HAP-1 (cell line): ENCODE measurements at regions not wholly inside any gene's neighbourhood (a gene's known extent, or its start where the extent isn't known, plus 50 kb on each side); places are given as distances from the start of the nearest gene placed in this dataset.

Source experiments
- DNase-seq, 2 experiments: peaks; one replicate each; pipeline ENCODE4 v3.0.0-alpha.2; 2016 to 2020; ENCODE audit warnings: low spot score in 2 of 2
- H3K27me3 ChIP-seq: fragments of 250-450 bp; sonication (Bioruptor Pico); 2 replicates; pipeline ENCODE4 v1.5.1; 2020; ENCODE audit warnings: low read depth, mild to moderate bottlenecking, moderate library complexity
- H3K36me3 ChIP-seq: fragments of 250-450 bp; sonication (Bioruptor Pico); replicated peaks from 2 replicates; pipeline ENCODE4 v1.5.1; 2020; ENCODE audit warnings: mild to moderate bottlenecking
- H3K4me1 ChIP-seq: fragments of 250-450 bp; sonication (Bioruptor Pico); 2 replicates; pipeline ENCODE4 v1.5.1; 2020; ENCODE audit warnings: mild to moderate bottlenecking
- H3K4me3 ChIP-seq: fragments of 250-450 bp; sonication (Bioruptor Pico); 2 replicates; pipeline ENCODE4 v1.5.1; 2020; ENCODE audit warnings: mild to moderate bottlenecking, moderate library complexity
- H3K9me3 ChIP-seq: fragments of 250-450 bp; sonication (Bioruptor Pico); 2 replicates; pipeline ENCODE4 v1.5.1; 2020; ENCODE audit warnings: mild to moderate bottlenecking, moderate library complexity
- in situ Hi-C: fragments of 300-500 bp; cut with MboI; formaldehyde crosslinking; loops from 3 replicates; pipeline ENCODE4 v1.14.3; 2020; ENCODE audit warnings: low sequenced_read_pairs, inconsistent platforms, mixed read lengths

- Histone ChIP-seq H3K27me3 (no peaks in the 10 kb centered on the region), H3K4me3 (no peak overlapping the region), H3K36me3 (no peaks in the 10 kb centered on the region), H3K4me1 (no peaks in the 10 kb centered on the region), H3K9me3 (no peaks in the 10 kb centered on the region)
- no peak for DNase-seq
- in situ Hi-C loops: no loop called here
Observed at GRCh38 chr16:27677263-27677662, 127.3 kb downstream of the KATNIP start.

- Histone ChIP-seq H3K4me1 (no peaks in the 10 kb centered on the region), H3K9me3 (no peaks in the 10 kb centered on the region), H3K36me3 (no peaks in the 10 kb centered on the region), H3K4me3 (no peak overlapping the region), H3K27me3 (no peaks in the 10 kb centered on the region)
- no peak for DNase-seq
- in situ Hi-C loops: no loop called here
Observed at GRCh38 chr16:27678955-27679354, 129.0 kb downstream of the KATNIP start.

DNA sequence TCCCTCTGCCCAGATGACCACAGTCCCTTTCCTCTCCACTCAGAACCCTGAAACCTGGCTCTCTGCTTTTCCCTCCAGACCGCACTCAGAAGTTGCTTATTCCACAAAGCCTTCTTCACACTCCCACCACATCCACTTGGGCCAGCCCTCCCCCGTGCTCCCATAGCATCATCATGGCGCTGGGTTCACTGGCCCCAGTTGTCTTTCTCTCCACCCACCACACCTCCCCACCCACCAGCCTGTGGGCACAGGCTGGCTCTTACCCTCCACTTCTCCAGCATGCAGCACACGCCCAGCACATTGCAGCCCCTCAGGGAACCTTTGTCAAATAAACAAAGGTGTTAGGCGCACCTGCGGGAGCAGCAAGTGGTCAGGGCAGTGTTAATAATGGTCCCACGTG, 130.0 kb downstream of the KATNIP start:
- H3K36me3 ChIP-seq: no peaks in the 10 kb centered on the region
- H3K4me3 ChIP-seq: no peak overlapping the region
- no peaks in the 10 kb centered on the region for H3K9me3 ChIP-seq
- no peaks in the 10 kb centered on the region for H3K4me1 ChIP-seq
- in situ Hi-C loops: no loop called here
- DNase-seq: no peak
- no peaks in the 10 kb centered on the region for H3K27me3 ChIP-seq

DNA sequence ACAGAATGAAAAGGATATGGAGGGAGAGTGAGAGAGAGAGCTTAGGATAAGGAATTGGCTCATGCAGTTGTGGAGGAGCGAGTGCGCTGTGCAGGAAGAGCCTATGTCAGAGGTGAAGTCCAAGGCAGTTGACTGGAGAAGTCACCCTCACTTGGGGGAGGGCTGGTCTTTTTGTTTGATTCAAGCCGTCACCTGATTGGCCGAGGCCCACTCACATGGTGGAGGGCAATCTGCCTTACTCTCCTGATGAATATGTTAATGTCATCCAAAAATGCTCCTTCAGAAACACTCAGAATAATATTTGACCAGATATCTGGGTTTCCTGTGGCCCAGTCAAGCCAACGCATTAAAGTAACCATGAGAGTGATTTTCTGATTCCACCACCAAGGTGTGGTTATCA, 131.7 kb downstream of the KATNIP start:
- Histone ChIP-seq H3K27me3 (no peaks in the 10 kb centered on the region), H3K4me3 (no peak overlapping the region), H3K36me3 (no peaks in the 10 kb centered on the region), H3K9me3 (no peaks in the 10 kb centered on the region), H3K4me1 (no peaks in the 10 kb centered on the region)
- no peak for DNase-seq
- in situ Hi-C loops: no loop called here

DNA sequence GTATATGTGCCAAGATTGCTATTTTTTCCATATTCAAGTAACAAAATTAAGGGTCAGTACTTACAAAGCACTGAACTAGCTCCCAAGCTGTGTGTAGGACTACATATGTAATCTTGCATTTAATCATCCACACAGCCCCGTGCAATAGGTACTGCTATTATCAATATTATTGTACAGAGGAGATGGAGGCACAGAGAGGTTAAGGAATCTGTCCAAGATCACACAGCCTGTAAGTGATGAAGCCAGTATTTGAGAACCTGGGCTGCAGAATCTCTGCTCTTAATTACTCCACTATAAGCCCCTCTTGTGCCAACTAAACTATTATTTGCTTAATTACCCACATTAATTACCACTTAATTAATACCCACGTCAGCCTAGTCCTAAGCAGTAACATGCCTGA, 134.1 kb downstream of the KATNIP start:
- DNase-seq: no peak
- H3K4me1 ChIP-seq: no peaks in the 10 kb centered on the region
- in situ Hi-C loops: no loop called here

DNA sequence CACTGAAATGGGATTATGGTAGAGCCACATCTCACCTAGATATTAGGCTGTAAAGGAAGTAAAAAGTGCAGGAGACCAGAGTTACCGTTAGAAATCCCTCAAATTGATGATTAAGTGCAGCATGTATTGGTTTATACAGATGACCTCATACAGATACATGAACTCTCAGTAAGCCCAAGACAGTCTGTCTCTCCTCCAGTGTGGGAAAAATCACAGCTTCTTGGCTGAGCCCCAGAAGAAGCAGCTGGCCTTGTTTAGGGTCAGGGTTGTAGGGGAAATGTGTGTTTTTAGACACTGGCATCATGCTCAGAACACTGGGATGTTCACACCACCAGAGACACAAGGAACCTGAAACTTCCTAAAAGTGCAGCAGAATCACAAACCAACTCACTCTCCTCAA, 135.9 kb downstream of the KATNIP start:
- Histone ChIP-seq H3K27me3 (no peaks in the 10 kb centered on the region), H3K36me3 (no peaks in the 10 kb centered on the region), H3K4me1 (no peaks in the 10 kb centered on the region), H3K4me3 (no peak overlapping the region), H3K9me3 (no peaks in the 10 kb centered on the region)
- DNase-seq: no peak
- in situ Hi-C loops: no loop called here

More for the DNA sequence above, 134.1 kb downstream of the KATNIP start:
- Histone ChIP-seq H3K9me3 (no peaks in the 10 kb centered on the region), H3K4me3 (no peak overlapping the region), H3K27me3 (no peaks in the 10 kb centered on the region), H3K36me3 (no peaks in the 10 kb centered on the region)

DNA sequence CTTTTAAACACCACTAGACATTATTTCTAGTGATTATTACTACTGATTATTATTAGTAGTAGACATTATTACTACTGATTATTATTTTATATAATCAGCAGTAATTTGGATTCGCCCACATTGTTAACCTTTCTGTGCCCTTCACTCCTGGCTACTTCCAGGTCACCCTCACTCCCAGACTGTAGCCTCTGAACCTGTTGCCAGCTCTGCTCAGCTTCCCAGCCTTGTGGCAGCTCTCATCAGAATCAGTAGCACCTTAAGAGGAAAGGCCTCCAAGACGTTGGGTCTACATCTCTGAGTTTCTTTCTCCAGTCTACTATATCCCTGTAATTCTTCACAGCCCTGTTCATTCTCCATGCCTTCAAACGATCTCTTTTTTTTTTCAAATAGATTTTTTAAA, 137.0 kb downstream of the KATNIP start:
- no peaks in the 10 kb centered on the region for H3K4me1 ChIP-seq
- no peaks in the 10 kb centered on the region for H3K36me3 ChIP-seq
- DNase-seq: no peak
- no peak overlapping the region for H3K4me3 ChIP-seq
- H3K27me3 ChIP-seq: no peaks in the 10 kb centered on the region
- in situ Hi-C loops: no loop called here
- H3K9me3 ChIP-seq: no peaks in the 10 kb centered on the region

GRCh38 chr16:27687605-27688004, 137.7 kb downstream of the KATNIP start:
- in situ Hi-C loops: no loop called here
- Histone ChIP-seq H3K4me3 (no peak overlapping the region), H3K27me3 (no peaks in the 10 kb centered on the region), H3K4me1 (no peaks in the 10 kb centered on the region), H3K9me3 (no peaks in the 10 kb centered on the region), H3K36me3 (no peaks in the 10 kb centered on the region)
- no peak for DNase-seq

- no peaks in the 10 kb centered on the region for H3K27me3 ChIP-seq
- H3K4me3 ChIP-seq: no peak overlapping the region
- DNase-seq: no peak
- no peaks in the 10 kb centered on the region for H3K9me3 ChIP-seq
- in situ Hi-C loops: no loop called here
- H3K4me1 ChIP-seq: no peaks in the 10 kb centered on the region
- H3K36me3 ChIP-seq: no peaks in the 10 kb centered on the region
Observed at GRCh38 chr16:27689711-27690110, 139.8 kb downstream of the KATNIP start.

DNA sequence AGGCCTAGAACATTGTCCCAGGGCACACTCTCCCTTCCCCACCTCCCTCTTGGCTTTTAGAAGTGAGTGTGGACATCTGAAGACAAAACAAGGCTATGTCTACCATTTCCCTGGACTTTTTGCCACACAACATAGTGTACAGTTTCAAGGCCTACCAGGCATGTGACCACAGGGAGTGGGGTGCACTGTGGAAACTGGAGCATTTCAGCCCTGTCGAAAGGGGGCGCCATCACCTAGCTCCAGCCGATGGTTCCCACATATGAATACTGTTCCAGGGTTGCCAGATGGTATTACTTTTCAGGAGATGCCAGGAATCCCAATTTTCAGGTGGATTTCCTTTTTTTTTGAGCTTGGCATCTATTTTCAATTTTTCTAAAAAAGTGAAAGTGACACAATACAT, 140.7 kb downstream of the KATNIP start:
- in situ Hi-C loops: no loop called here
- Histone ChIP-seq H3K27me3 (no peaks in the 10 kb centered on the region), H3K4me1 (no peaks in the 10 kb centered on the region), H3K4me3 (no peak overlapping the region), H3K36me3 (no peaks in the 10 kb centered on the region), H3K9me3 (no peaks in the 10 kb centered on the region)
- DNase-seq: peak in 1 of 2 experiments; percentile 65

DNA sequence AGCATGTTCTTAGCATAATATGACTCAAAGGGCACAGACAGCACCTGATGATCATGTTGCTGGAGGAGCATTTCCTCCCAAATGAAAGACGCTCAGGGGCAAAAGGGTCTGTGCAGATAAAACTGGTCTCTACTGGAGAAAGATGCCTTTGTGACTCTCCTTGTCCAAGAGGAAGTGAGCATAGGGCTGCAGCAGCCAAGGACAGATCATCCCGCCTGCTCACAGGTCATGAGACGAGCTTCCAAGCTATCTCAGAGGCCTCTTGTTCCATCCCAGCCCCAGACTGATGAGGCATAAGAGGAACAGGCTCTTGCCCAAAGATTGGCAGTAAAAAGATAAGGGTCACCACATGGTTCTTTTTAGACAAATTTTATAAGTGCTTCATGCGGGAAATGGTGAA, 141.8 kb downstream of the KATNIP start:
- Histone ChIP-seq H3K9me3 (no peaks in the 10 kb centered on the region), H3K4me3 (no peak overlapping the region), H3K27me3 (no peaks in the 10 kb centered on the region), H3K36me3 (no peaks in the 10 kb centered on the region), H3K4me1 (no peaks in the 10 kb centered on the region)
- in situ Hi-C loops: no loop called here
- no peak for DNase-seq

GRCh38 chr16:27692576-27692975, 142.6 kb downstream of the KATNIP start:
- in situ Hi-C loops: no loop called here
- no peak overlapping the region for H3K4me3 ChIP-seq
- no peaks in the 10 kb centered on the region for H3K27me3 ChIP-seq
- H3K9me3 ChIP-seq: no peaks in the 10 kb centered on the region
- H3K36me3 ChIP-seq: no peaks in the 10 kb centered on the region
- H3K4me1 ChIP-seq: no peaks in the 10 kb centered on the region
- DNase-seq: no peak

DNA sequence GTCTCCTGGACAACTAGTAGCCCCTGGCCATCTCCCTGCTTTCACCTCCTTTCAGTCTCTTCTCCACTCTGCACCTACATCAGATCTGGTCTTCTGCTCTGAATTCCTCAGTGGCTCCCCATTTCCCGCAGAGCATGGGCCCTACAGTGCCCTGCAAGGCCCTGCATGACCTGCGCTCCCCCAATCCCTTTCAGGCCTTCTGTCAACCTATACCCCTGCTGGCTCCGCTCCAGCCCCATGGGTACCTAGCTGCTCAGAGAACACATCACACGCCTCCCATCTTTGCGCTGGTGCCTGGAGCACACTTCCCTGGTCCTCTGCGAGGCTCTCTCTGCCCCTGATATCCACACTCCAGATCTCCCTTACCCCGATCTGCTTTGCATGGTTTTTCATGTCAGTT, 145.2 kb downstream of the KATNIP start:
- H3K36me3 ChIP-seq: no peaks in the 10 kb centered on the region
- no peaks in the 10 kb centered on the region for H3K27me3 ChIP-seq
- DNase-seq: no peak
- no peaks in the 10 kb centered on the region for H3K9me3 ChIP-seq
- no peaks in the 10 kb centered on the region for H3K4me1 ChIP-seq
- no peak overlapping the region for H3K4me3 ChIP-seq
- in situ Hi-C loops: no loop called here

DNA sequence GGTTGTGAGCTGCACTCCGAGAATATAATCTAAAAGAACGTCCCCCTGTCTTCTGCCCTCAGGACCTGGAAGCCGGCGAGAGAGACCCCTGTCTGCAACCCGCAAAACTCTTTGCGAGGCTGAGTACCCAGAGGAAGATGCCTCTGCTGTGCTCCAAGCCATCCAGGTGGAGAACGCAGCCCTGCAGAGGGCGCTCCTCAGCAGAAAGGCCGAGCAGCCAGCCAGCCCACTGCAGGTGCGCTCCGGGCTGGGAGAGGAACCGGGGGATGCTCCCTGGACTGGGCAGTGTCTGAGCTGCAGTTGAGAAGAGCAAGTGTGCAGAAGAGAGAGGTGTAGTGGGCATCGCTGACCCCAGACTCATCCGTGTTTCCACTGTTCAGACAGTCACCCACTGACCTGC, 148.3 kb downstream of the KATNIP start:
- no peaks in the 10 kb centered on the region for H3K36me3 ChIP-seq
- no peaks in the 10 kb centered on the region for H3K27me3 ChIP-seq
- no peaks in the 10 kb centered on the region for H3K4me1 ChIP-seq
- no peak overlapping the region for H3K4me3 ChIP-seq
- DNase-seq: peak in 1 of 2 experiments; percentile 56
- in situ Hi-C loops: no loop called here
- H3K9me3 ChIP-seq: no peaks in the 10 kb centered on the region

DNA sequence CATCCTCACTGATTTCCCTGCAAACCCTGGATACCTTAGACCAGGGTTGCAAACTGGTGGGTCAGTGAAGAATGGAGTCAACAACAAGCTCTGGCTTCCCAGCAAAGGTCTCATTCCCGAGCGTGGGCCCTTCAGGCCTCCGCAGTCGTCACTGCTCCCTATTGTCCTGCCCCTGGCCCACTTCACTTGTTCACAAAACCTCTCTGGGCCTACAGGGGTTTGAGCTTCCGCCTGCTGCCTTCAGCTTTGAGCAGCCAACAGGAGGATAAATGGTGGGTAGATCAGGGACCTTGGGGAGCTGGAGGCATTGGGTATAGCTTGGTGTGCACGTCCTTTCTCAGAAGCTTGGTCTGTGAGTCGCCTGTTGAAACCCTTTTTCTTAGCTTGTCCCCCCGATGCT, 148.8 kb downstream of the KATNIP start:
- Histone ChIP-seq H3K27me3 (no peaks in the 10 kb centered on the region), H3K4me3 (no peak overlapping the region), H3K9me3 (no peaks in the 10 kb centered on the region), H3K4me1 (no peaks in the 10 kb centered on the region), H3K36me3 (no peaks in the 10 kb centered on the region)
- in situ Hi-C loops: no loop called here
- DNase-seq: no peak
